ENCODE measurements at regions not wholly inside any gene's neighbourhood (a gene's known extent, or its start where the extent isn't known, plus 50 kb on each side); places are given as distances from the start of the nearest gene placed in this dataset.

GRCh38 chr12:125610292-125610691 is 545.1 kb downstream of the AACS start:
- Mint-ChIP-seq H3K36me3 (peaks cover under 1% of the 10 kb centered on the region; the same call in 1 of the 2 replicates), H3K27ac (no peak overlapping the region), H3K27me3 (ENCODE audit: low read depth) (no peaks in the 10 kb centered on the region), H3K9me3 (peaks cover 36% of the 10 kb centered on the region), H3K4me1 (no peaks in the 10 kb centered on the region), H3K4me3 (no peak overlapping the region)
- CTCF ChIA-PET, result no interaction called here
- ATAC-seq, result no peak
- DNase-seq (ENCODE audit: low spot score), result no peak
- TF ChIP-seq HMGXB4 (CRISPR knock-in tag; IDR thresholded peaks at IDR 0.05) (no peak), USF1 (CRISPR knock-in tag; IDR thresholded peaks at IDR 0.05) (no peak), TCF7 (CRISPR knock-in tag; IDR thresholded peaks at IDR 0.05; ENCODE audit: low read depth) (no peak), ATF3 (CRISPR knock-in tag; conservative IDR thresholded peaks at IDR 0.05) (no peak), ETV6 (CRISPR knock-in tag; IDR thresholded peaks at IDR 0.05) (no peak), ZBTB43 (CRISPR knock-in tag; IDR thresholded peaks at IDR 0.05) (no peak), TEAD4 (CRISPR knock-in tag; IDR thresholded peaks at IDR 0.05) (no peak), NR3C1 (CRISPR knock-in tag; conservative IDR thresholded peaks at IDR 0.05; ENCODE audit: low read depth) (no peak), ZMAT4 (CRISPR knock-in tag; IDR thresholded peaks at IDR 0.05) (no peak)
- TF ChIP-seq, protein P1, sequence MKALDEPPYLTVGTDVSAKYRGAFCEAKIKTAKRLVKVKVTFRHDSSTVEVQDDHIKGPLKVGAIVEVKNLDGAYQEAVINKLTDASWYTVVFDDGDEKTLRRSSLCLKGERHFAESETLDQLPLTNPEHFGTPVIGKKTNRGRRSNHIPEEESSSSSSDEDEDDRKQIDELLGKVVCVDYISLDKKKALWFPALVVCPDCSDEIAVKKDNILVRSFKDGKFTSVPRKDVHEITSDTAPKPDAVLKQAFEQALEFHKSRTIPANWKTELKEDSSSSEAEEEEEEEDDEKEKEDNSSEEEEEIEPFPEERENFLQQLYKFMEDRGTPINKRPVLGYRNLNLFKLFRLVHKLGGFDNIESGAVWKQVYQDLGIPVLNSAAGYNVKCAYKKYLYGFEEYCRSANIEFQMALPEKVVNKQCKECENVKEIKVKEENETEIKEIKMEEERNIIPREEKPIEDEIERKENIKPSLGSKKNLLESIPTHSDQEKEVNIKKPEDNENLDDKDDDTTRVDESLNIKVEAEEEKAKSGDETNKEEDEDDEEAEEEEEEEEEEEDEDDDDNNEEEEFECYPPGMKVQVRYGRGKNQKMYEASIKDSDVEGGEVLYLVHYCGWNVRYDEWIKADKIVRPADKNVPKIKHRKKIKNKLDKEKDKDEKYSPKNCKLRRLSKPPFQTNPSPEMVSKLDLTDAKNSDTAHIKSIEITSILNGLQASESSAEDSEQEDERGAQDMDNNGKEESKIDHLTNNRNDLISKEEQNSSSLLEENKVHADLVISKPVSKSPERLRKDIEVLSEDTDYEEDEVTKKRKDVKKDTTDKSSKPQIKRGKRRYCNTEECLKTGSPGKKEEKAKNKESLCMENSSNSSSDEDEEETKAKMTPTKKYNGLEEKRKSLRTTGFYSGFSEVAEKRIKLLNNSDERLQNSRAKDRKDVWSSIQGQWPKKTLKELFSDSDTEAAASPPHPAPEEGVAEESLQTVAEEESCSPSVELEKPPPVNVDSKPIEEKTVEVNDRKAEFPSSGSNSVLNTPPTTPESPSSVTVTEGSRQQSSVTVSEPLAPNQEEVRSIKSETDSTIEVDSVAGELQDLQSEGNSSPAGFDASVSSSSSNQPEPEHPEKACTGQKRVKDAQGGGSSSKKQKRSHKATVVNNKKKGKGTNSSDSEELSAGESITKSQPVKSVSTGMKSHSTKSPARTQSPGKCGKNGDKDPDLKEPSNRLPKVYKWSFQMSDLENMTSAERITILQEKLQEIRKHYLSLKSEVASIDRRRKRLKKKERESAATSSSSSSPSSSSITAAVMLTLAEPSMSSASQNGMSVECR (CRISPR knock-in tag; IDR thresholded peaks at IDR 0.05; ENCODE audit: borderline replicate concordance), result no peak
- TF ChIP-seq, protein P2, sequence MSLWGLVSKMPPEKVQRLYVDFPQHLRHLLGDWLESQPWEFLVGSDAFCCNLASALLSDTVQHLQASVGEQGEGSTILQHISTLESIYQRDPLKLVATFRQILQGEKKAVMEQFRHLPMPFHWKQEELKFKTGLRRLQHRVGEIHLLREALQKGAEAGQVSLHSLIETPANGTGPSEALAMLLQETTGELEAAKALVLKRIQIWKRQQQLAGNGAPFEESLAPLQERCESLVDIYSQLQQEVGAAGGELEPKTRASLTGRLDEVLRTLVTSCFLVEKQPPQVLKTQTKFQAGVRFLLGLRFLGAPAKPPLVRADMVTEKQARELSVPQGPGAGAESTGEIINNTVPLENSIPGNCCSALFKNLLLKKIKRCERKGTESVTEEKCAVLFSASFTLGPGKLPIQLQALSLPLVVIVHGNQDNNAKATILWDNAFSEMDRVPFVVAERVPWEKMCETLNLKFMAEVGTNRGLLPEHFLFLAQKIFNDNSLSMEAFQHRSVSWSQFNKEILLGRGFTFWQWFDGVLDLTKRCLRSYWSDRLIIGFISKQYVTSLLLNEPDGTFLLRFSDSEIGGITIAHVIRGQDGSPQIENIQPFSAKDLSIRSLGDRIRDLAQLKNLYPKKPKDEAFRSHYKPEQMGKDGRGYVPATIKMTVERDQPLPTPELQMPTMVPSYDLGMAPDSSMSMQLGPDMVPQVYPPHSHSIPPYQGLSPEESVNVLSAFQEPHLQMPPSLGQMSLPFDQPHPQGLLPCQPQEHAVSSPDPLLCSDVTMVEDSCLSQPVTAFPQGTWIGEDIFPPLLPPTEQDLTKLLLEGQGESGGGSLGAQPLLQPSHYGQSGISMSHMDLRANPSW (CRISPR knock-in tag; conservative IDR thresholded peaks at IDR 0.05; ENCODE audit: low read depth), result no peak
- TF ChIP-seq, protein P3, sequence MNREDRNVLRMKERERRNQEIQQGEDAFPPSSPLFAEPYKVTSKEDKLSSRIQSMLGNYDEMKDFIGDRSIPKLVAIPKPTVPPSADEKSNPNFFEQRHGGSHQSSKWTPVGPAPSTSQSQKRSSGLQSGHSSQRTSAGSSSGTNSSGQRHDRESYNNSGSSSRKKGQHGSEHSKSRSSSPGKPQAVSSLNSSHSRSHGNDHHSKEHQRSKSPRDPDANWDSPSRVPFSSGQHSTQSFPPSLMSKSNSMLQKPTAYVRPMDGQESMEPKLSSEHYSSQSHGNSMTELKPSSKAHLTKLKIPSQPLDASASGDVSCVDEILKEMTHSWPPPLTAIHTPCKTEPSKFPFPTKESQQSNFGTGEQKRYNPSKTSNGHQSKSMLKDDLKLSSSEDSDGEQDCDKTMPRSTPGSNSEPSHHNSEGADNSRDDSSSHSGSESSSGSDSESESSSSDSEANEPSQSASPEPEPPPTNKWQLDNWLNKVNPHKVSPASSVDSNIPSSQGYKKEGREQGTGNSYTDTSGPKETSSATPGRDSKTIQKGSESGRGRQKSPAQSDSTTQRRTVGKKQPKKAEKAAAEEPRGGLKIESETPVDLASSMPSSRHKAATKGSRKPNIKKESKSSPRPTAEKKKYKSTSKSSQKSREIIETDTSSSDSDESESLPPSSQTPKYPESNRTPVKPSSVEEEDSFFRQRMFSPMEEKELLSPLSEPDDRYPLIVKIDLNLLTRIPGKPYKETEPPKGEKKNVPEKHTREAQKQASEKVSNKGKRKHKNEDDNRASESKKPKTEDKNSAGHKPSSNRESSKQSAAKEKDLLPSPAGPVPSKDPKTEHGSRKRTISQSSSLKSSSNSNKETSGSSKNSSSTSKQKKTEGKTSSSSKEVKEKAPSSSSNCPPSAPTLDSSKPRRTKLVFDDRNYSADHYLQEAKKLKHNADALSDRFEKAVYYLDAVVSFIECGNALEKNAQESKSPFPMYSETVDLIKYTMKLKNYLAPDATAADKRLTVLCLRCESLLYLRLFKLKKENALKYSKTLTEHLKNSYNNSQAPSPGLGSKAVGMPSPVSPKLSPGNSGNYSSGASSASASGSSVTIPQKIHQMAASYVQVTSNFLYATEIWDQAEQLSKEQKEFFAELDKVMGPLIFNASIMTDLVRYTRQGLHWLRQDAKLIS (CRISPR knock-in tag; IDR thresholded peaks at IDR 0.05; ENCODE audit: borderline replicate concordance), result no peak
- POLR2A ChIA-PET, result no interaction called here
